ENCODE measurements at regions not wholly inside any gene's neighbourhood (a gene's known extent, or its start where the extent isn't known, plus 50 kb on each side); places are given as distances from the start of the nearest gene placed in this dataset.

DNA sequence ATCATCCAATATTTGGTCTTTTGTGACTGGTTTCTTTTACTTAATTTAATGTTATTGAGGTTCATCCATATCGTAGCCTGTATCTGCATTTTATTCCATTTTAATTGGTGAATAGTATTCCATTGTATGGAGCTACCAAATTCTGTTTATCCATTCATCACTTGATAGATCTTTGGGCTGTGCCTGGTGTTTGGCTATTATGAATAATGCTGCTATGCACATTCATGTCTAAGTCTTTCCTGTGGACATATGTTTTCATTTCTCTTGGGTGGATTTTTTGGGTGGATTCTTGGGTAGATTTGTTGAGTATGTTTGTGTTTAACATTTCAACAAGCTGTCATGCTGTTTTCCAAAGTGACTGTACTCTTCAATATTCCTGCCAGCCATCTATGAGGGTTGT is 52.5 kb upstream of the NEDD4L start:
- no peak for DNase-seq

- no peak for DNase-seq
These were observed 54.5 kb upstream of the NEDD4L start for GRCh38 chr18:57989536-57989935.

DNA sequence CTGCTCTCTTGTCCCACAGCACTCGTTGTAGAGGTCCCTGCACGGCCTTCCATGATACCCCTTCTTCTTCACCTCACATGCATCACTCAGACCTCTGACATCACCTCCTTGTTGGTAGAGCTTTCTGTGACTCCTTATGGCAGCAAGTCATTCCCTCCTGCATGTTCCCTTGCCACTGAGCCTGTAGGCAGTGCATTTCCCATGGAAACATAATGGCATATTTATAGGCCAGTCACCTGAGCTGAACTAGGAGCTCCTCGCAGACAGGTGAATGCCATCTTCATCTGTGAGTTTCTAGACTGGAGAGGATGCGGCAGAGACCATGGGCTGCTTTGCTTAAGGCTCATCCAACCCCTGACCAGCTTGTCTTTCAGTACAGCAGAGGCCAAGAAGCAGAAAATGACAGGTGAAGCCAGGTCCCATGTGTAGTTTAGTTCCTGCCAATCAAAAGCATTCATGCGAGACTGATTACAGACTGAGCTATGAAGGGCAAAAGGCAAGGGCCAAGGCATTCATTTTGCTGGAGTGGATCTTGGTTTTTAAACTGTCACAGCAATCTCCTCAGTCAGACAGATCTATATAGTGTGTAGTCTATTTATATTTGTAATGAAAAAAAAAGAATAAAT is 59.4 kb upstream of the NEDD4L start:
- no peak for DNase-seq

DNA sequence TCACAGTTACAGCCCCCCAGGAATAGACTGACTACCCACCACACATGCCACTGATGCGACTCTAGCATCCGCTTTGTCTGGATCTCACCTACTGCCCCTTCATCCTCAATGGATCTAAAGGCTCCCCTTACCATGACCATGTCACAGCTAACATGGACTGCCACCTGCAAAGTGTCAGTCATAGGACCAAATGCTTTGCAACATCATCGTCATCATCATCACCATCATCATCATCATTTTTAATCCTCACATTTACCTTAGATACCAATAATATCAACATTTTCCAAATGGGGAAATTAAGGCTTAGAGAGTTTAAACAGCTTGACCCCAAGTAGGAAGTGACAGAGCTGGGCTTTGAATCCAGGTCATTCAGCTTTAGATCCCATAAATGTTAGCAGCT is 60.1 kb upstream of the NEDD4L start:
- DNase-seq, result no peak

DNA sequence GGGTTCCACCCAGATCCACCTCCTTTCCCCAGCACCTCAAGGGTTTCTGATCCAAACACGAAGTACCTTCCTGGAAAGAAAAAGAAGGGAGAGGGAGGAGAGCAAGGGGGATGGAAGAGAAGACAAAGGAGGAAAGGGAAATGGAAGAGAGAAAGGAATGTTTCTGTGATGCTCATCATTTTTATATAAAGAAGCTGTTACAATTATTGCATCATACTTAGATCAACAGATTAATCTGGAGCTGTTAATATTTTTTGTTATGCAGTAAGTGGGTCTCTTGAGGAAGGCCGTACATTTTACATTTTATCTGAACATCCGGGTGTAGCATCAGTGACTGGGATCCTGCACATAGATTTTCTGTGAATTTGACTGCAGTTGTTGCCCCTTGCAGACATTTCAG is 60.6 kb upstream of the NEDD4L start:
- no peak for DNase-seq

DNA sequence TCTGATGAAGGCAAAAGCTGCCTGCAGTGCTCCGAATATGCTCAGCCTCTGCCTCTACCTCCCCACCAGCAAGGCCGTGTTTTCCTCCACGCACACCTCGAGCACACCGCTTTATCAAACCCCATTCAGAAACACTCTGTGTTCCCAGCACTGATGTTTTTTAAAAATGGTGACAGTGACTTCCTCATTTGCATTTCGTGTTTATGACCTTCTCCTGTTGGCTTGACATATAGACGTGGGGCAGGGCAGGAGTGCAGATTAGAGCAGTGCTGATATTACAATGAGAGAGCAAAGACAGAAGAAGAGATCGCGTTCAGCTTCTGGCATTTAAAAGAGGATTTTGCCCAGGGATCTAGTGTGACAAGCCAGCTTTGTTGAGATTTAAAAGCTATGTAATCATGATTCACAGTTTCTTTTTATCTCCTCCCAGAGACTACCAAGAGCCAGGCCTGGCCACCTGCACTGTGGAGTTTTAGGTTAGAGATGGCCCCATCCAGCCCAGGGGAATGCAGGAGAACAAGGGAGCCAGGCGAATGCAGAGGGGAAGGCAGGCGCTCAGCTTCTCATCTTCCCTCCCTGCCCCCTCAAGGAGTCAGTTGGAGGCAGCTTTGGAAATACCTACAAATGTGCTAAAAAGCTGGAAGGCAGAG is 61.5 kb upstream of the NEDD4L start:
- no peak for DNase-seq

- no peak for DNase-seq
These were observed 62.6 kb upstream of the NEDD4L start for GRCh38 chr18:57981308-57982028.

GRCh38 chr18:57980573-57981307 is 63.3 kb upstream of the NEDD4L start:
- DNase-seq, result no peak

DNA sequence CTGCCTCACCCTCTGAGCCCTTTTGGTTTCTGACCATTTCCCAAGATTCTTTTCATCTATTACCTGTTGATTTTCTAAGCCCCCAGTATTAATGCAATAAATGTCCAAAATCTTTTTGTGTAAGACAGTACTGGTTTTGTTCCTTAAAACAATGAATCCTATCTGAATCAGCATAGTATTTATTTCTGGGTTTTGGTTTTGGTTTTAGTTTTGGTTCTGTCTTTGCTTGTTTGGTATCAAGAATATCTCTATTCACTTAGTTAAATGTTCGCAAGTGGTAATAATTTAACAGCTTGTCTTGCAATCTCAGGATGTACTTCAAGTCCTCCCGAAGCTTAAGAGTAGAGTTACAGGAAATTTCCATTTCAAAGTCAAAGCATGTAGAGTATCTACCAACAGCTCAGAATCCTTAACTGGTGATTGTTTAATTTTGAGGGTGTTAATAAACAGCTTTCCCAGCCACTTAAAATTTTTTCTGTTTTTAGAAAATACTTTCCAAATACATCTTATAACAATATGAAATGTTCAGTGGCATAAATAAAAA is 67.7 kb upstream of the NEDD4L start:
- no peak for DNase-seq

GRCh38 chr18:57975805-57976204 is 68.2 kb upstream of the NEDD4L start:
- DNase-seq, result no peak

DNA sequence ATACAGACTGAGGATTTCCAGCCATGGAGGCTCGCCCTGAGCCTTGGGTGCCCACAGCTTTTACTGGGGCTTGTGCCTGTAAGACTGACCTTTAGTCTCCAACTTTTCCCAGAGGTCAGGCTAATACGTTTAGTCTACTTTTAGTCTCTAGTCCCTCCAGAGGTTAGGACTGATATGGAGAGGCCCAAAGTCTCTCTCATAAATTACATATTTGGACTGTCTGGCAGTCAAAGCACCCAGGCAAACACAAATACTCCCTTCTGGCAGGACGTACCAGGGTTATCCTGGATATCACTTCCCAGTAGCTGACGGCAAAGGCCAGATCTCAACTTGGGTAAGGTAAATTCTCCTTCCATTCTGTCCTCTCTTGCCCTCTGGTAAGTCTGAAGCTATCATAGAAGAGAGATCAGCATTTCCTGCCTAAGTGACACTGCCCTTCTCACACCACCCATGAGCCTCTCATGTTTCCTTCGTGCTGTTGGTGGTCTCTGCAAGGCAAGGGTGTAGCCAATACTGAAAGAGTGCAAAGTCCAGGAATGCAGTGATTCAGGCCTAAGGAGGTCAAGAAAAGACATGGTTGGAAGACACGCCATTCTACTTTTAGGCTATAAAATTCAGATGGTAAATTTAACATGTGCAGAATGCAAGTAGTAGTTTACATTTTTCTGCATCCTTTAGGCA is 69.3 kb upstream of the NEDD4L start:
- no peak for DNase-seq

DNA sequence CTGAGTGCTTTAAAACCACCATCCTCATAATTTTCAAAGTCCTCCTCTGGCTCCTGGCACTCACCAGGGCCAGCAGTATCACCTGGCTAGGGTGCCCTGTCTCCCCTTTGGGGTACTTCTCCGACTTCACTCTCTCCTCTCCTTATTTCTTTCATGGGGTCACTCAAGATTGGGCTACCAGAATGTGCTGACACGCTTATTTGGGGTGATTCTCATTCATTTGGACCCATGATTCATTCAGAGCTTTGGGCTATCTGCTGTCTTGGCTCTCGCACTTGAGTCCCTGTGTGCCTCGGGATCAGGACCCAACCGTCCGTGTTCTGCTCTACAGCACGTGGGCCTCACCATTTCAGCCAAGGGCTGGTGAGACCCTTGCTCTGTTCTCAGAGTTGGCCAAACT is 70.1 kb upstream of the NEDD4L start:
- DNase-seq, result no peak

DNA sequence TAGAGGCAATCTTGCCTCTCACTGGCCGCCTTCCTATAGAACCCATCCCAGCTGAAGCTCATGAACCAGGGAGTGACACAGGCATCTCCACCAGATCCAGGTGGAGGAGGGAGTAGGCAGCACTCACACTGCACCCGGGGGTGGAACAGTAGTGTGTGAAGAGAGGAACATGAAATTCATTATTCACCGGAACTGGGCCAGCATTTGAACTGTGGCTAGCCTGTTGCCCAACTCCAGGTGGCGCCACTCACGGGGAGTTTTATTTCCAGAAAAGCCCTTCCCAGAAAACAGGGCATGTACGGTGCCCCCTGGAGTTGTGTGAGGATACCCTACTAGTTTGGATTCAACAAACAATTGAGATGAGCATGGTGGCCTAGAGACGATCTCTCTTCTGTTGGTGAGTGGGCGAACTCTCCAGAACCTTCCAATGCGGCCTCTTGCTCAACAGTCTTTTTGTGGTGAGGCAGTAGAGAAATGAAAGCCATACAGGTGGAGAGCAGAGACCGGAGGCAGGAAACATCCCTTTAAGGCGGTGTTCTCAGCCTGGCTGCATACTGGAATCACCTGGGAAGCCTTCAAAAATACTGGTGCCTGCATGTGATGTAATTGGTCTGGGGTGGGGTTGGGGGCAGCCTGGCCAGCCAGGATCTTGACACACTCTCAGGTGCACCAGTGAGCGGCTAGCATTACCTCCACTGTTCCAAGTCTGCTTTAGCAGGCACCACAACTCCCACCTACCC is 73.5 kb upstream of the NEDD4L start:
- DNase-seq, result no peak

GRCh38 chr18:57969824-57970223 is 74.2 kb upstream of the NEDD4L start:
- DNase-seq, result no peak

- no peak for DNase-seq
These were observed 78.8 kb upstream of the NEDD4L start for GRCh38 chr18:57965246-57965645.

GRCh38 chr18:57961876-57962505 is 82.0 kb upstream of the NEDD4L start:
- DNase-seq, result no peak

DNA sequence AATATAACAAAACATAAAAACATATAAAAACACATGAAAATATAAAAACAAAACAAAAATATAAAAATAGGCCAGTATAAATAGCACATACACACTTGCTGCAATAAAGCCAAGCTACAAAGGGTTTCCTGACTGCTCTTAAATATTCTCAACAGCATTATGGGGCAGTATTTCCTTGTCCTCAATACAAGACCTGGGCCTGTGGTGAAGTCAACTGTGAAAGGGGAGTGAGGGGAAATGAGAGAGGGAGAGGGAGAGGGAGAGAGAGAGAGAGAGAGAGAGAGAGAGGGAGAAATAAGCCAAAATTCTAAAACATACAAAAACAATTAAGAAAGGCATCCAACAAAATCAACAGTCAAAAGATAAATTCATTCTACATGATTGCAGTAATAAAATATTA is 82.6 kb upstream of the NEDD4L start:
- no peak for DNase-seq

- DNase-seq, result no peak
These were observed 84.7 kb upstream of the NEDD4L start for GRCh38 chr18:57959278-57959677.

DNA sequence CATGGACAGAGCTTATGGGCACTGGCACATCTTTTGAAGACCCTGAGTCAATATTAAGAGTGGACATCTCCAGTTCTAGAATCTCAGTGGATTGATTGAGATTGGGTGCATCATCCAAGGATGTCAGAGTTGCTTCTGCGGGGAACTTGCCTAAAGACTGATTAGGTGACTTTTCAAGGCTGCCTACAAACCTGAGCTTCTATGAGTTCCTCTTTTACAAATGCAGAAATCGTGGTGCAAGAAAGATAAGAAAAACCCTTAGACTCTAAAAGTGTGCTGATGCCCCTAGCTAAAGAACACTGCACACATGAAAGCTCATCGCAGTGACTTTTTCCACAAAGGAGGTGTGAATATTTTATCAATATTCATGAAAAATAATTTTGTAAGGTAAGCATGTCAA is 86.8 kb upstream of the NEDD4L start:
- DNase-seq, result no peak

DNA sequence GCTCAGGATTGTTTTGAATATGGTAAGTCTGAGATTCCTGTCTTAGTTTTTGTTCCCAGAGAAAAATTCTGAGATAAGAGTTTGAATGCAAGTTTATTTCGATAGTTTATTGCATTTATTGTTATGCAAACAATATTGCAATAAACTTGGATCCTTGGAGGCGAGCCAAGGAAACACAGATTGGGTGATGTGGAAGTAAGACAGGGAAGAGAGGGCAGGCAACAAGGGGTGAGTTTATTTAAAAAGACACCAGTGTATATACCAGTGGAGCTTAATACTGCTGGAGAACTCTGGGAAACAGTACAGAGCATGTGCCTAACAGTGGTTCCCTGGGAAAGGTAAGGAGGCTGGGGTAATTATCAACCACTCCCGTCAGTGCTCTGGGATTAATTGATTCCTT is 87.5 kb upstream of the NEDD4L start:
- DNase-seq, result no peak

DNA sequence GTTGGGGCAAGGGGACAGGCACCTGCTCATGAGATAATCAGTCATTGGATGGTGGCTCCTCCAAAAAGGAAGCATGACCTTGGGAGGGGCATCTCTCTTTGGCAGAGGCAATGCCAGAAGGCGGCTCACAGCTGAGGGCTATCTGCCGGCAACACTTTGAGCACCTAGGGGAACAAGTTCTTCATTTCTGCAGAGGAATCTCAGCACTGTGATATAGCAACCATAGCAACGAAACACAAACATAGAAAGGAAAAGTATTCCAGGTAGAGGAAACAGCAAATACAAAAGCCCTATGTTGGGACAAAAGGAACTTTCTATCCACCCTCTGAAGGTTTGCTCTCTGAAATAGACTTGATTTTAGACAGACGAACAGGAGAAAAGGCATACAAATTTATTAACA is 89.1 kb upstream of the NEDD4L start:
- no peak for DNase-seq

DNA sequence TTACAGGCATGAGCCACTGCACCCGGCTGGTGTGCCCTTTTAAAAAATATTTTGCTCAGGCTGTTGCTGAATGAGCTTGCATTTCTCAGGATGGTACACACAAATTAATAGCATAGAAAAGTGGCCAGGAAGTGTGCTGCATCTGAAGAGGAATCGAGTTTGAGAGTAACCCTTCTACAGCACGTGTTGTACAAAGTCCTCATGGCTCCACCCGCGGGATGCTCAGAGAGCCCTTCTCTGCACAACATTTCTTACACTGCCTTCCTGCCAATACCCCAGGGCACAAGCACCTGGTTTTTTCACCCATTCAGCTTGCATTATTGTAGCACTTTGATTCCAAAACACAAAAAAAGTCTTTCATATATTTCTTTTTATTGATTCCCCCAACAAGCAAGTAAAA is 90.1 kb upstream of the NEDD4L start:
- DNase-seq, result no peak

All from T-helper 1 cell (primary cell).